ENCODE measurements at regions not wholly inside any gene's neighbourhood (a gene's known extent, or its start where the extent isn't known, plus 50 kb on each side); places are given as distances from the start of the nearest gene placed in this dataset.

DNA sequence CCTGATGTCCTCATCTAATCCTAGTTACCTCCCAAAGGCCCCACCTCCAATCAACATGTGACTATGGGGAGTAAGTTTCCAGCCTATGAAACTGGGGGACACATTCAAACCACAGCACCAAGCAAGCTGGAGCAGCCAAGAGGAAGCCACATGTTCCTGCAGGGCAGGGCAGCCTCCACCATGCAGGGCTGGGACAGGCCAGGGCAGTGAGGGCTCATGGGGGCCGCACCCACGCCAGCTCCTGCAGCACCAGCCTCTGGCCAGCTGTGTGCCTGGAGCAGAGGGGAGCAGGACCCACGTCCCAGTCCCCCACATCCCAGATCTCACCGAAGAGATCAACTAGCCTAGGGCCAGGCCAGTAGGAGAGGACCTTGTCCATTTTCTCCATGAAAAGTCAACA, 85.9 kb upstream of the INSIG1 start:
- Mint-ChIP-seq H3K4me3 (ENCODE audit: unreplicated experiment) (no peak overlapping the region), H3K4me1 (ENCODE audit: insufficient read depth, unreplicated experiment) (peaks cover 11% of the 10 kb centered on the region), H3K27ac (ENCODE audit: low read depth, unreplicated experiment) (no peak overlapping the region), H3K9me3 (ENCODE audit: unreplicated experiment) (peaks cover 8% of the 10 kb centered on the region), H3K36me3 (ENCODE audit: insufficient read depth, unreplicated experiment) (no peaks in the 10 kb centered on the region), H3K27me3 (ENCODE audit: insufficient read depth, unreplicated experiment) (peaks cover 11% of the 10 kb centered on the region)
- no peak for TF ChIP-seq CTCF (IDR thresholded peaks at IDR 0.05; ENCODE audit: unreplicated experiment)
- no TSS peak for BruUV-seq (replicated peaks)
- CTCF ChIA-PET = interaction anchor here (0.5 kb wide), 1 partner anchor 388 kb away, joined by 3 read pairs; no protein-coding TSS in a partner anchor
- POLR2A ChIA-PET = interaction anchor here (0.8 to 0.9 kb wide), 2 partner anchors 18 to 45 kb away, joined by 3 read pairs; no protein-coding TSS in a partner anchor
- no peak for DNase-seq (ENCODE audit: unreplicated experiment)
- intact Hi-C loops (cut with micrococcal nuclease) = no loop called here

GRCh38 chr7:155212301-155213015, 85.2 kb upstream of the INSIG1 start:
- intact Hi-C loops (cut with micrococcal nuclease) = no loop called here
- no peak overlapping the region for H3K27ac Mint-ChIP-seq (ENCODE audit: low read depth, unreplicated experiment)
- CTCF ChIA-PET = interaction anchor here (0.5 to 0.7 kb wide), 2 partner anchors 60 to 387 kb away, joined by 3 to 4 read pairs; no protein-coding TSS in a partner anchor
- no TSS peak for BruUV-seq (replicated peaks)
- peaks cover 3% of the 10 kb centered on the region for H3K9me3 Mint-ChIP-seq (ENCODE audit: unreplicated experiment)
- DNase-seq (ENCODE audit: unreplicated experiment) = no peak
- H3K4me1 Mint-ChIP-seq (ENCODE audit: insufficient read depth, unreplicated experiment) = peaks cover 11% of the 10 kb centered on the region
- POLR2A ChIA-PET = interaction anchor here (0.9 kb wide), 1 partner anchor 18 kb away, joined by 3 read pairs; no protein-coding TSS in a partner anchor
- no peak for TF ChIP-seq CTCF (IDR thresholded peaks at IDR 0.05; ENCODE audit: unreplicated experiment)
- no peak overlapping the region for H3K4me3 Mint-ChIP-seq (ENCODE audit: unreplicated experiment)
- no peaks in the 10 kb centered on the region for H3K36me3 Mint-ChIP-seq (ENCODE audit: insufficient read depth, unreplicated experiment)
- H3K27me3 Mint-ChIP-seq (ENCODE audit: insufficient read depth, unreplicated experiment) = peaks cover 11% of the 10 kb centered on the region

DNA sequence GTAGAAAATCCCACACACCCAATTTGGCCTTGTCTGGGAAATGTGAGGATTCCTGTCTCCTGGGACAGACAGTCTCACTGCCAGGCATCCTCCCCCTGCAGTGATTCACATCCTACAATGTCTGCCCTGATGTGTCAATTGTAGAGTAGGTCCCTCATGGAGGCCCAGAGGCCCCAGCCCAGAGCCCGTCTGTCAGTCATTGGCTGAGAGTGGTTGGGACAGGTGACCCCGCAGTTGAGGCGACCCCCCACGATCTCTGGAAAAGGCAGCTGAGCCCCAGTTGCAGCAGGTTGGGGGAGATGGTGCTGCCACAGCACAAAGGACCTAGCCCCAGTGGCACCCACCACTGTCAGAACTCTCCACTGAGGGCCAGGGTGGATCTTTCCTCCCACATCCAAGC, 84.3 kb upstream of the INSIG1 start:
- Mint-ChIP-seq H3K36me3 (ENCODE audit: insufficient read depth, unreplicated experiment) (no peaks in the 10 kb centered on the region), H3K27me3 (ENCODE audit: insufficient read depth, unreplicated experiment) (peaks cover 11% of the 10 kb centered on the region), H3K4me1 (ENCODE audit: insufficient read depth, unreplicated experiment) (peaks cover 7% of the 10 kb centered on the region), H3K9me3 (ENCODE audit: unreplicated experiment) (no peaks in the 10 kb centered on the region), H3K4me3 (ENCODE audit: unreplicated experiment) (no peak overlapping the region), H3K27ac (ENCODE audit: low read depth, unreplicated experiment) (no peak overlapping the region)
- TF ChIP-seq CTCF (IDR thresholded peaks at IDR 0.05; ENCODE audit: unreplicated experiment) = no peak
- no TSS peak for BruUV-seq (replicated peaks)
- DNase-seq (ENCODE audit: unreplicated experiment) = no peak
- intact Hi-C loops (cut with micrococcal nuclease) = no loop called here
- CTCF ChIA-PET = interaction anchor here (0.7 to 1.0 kb wide), 2 partner anchors 23 to 59 kb away, joined by 3 to 4 read pairs; no protein-coding TSS in a partner anchor
- POLR2A ChIA-PET = no interaction called here

DNA sequence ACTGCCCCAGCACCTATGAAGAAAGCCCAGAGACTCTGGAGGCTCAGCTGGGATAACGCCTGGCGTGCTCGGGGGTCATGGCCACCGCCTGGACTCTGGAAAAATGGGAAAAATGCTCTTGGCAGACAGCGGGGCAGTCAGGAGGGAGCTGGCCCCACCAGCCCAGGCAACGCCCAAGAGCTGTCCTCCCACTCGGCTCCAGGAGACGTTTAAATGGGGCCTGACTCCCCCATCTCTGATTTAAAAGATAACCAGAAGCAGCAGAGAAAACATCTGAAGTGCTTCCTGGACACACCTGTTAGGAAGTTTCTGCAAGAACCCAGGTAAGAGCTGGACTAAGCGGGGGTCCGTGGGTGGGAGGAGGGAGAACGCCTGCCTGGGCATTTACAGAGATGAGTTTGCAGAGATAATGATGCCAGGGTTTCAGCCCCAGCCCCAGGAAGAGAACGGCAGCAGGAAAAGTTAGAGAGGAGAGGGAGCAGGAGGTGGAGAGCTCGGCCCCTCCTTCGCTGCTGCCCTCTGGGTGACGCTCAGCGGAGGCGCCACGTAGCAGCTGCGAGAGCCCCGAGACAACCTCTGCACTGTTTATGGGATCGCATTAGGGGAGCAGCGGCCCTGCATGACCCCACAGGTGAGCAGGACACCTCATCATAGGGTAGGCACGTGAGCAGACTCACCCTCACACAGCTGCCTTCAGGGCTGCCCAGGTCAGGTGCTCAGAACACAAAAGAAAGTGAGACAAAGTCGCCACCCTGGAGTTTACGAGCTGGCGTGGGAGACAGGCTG, 83.5 kb upstream of the INSIG1 start:
- H3K27ac Mint-ChIP-seq (ENCODE audit: low read depth, unreplicated experiment) = no peak overlapping the region
- H3K27me3 Mint-ChIP-seq (ENCODE audit: insufficient read depth, unreplicated experiment) = peaks cover 11% of the 10 kb centered on the region
- TF ChIP-seq CTCF (IDR thresholded peaks at IDR 0.05; ENCODE audit: unreplicated experiment) = no peak
- no peak for DNase-seq (ENCODE audit: unreplicated experiment)
- intact Hi-C loops (cut with micrococcal nuclease) = no loop called here
- ChIA-PET CTCF (interaction anchor here (1.0 to 1.1 kb wide), 2 partner anchors 10 to 23 kb away, joined by 3 to 5 read pairs; no protein-coding TSS in a partner anchor), POLR2A (interaction anchor here (0.6 kb wide), 1 partner anchor 8 kb away, joined by 3 read pairs; no protein-coding TSS in a partner anchor)
- no peaks in the 10 kb centered on the region for H3K4me1 Mint-ChIP-seq (ENCODE audit: insufficient read depth, unreplicated experiment)
- no peaks in the 10 kb centered on the region for H3K9me3 Mint-ChIP-seq (ENCODE audit: unreplicated experiment)
- no peaks in the 10 kb centered on the region for H3K36me3 Mint-ChIP-seq (ENCODE audit: insufficient read depth, unreplicated experiment)
- no TSS peak for BruUV-seq (replicated peaks)
- H3K4me3 Mint-ChIP-seq (ENCODE audit: unreplicated experiment) = no peak overlapping the region
